Pons (tissue), 1 donor: ENCODE measurements at regions not wholly inside any gene's neighbourhood (a gene's known extent, or its start where the extent isn't known, plus 50 kb on each side); places are given as distances from the start of the nearest gene placed in this dataset.
"Not testable (repeated sequence)": the region's sequence is repeated elsewhere in the genome, so short reads cannot be mapped to it uniquely, and the experiment has no call there.

ENCODE experiments used
- DNase-seq: peaks from one replicate; pipeline ENCODE4 v3.0.0-alpha.2; 2016; ENCODE audit warnings: low spot score

- DNase-seq, result peak; percentile 12
These were observed 140.2 kb downstream of the NUFIP1 start for GRCh38 chr13:44848920-44849676.

- not testable (repeated sequence) for DNase-seq
These were observed 143.8 kb downstream of the NUFIP1 start for GRCh38 chr13:44845281-44846058.

- no peak for DNase-seq
These were observed 144.5 kb downstream of the NUFIP1 start for GRCh38 chr13:44844786-44845185.

- no peak for DNase-seq
These were observed 145.9 kb downstream of the NUFIP1 start for GRCh38 chr13:44843403-44843802.

GRCh38 chr13:44842158-44842557 lies 147.1 kb downstream of the NUFIP1 start:
- no peak for DNase-seq

GRCh38 chr13:44840131-44840530 lies 149.1 kb downstream of the NUFIP1 start:
- DNase-seq, result no peak

- DNase-seq, result no peak
These were observed 152.0 kb downstream of the NUFIP1 start for GRCh38 chr13:44837250-44837649.

- no peak for DNase-seq
These were observed 154.9 kb downstream of the NUFIP1 start for GRCh38 chr13:44834404-44834803.

GRCh38 chr13:44833626-44834025 lies 155.6 kb downstream of the NUFIP1 start:
- no peak for DNase-seq

- DNase-seq, result no peak
These were observed 156.1 kb downstream of the NUFIP1 start for GRCh38 chr13:44833139-44833538.

GRCh38 chr13:44826591-44827350 lies 162.5 kb downstream of the NUFIP1 start:
- no peak for DNase-seq

- no peak for DNase-seq
These were observed 163.3 kb downstream of the NUFIP1 start for GRCh38 chr13:44825953-44826352.

- not testable (repeated sequence) for DNase-seq
These were observed 165.7 kb downstream of the NUFIP1 start for GRCh38 chr13:44823555-44823954.

- DNase-seq, result no peak
These were observed 167.0 kb downstream of the NUFIP1 start for GRCh38 chr13:44822291-44822690.

- no peak for DNase-seq
These were observed 169.5 kb downstream of the NUFIP1 start for GRCh38 chr13:44819772-44820171.

- DNase-seq, result no peak
These were observed 170.0 kb downstream of the NUFIP1 start for GRCh38 chr13:44819245-44819644.

- no peak for DNase-seq
These were observed 170.8 kb downstream of the NUFIP1 start for GRCh38 chr13:44818428-44818827.

- DNase-seq, result no peak
These were observed 171.3 kb downstream of the NUFIP1 start for GRCh38 chr13:44818016-44818415.

GRCh38 chr13:44817131-44817671 lies 172.1 kb downstream of the NUFIP1 start:
- DNase-seq, result no peak

GRCh38 chr13:44816701-44817100 lies 172.6 kb downstream of the NUFIP1 start:
- no peak for DNase-seq

GRCh38 chr13:44815623-44816022 lies 173.6 kb downstream of the NUFIP1 start:
- DNase-seq, result no peak

GRCh38 chr13:44814836-44815235 lies 174.4 kb downstream of the NUFIP1 start:
- no peak for DNase-seq
